GM10248 (cell line): ENCODE measurements at regions not wholly inside any gene's neighbourhood (a gene's known extent, or its start where the extent isn't known, plus 50 kb on each side); places are given as distances from the start of the nearest gene placed in this dataset.

Experiments
- CTCF ChIA-PET: fragments of 300-600 bp; sonication (Branson Sonifier 250); formaldehyde crosslinking; extraction: SDS; loops from one replicate; lab custom pipeline; 2021; ENCODE audit warnings: antibody characterized with exemption; lab: Yijun Ruan, JAX
- POLR2A ChIA-PET: fragments of 350-650 bp; sonication (Branson Sonifier 250); formaldehyde crosslinking; extraction: SDS; loops from one replicate; lab custom pipeline; 2020; ENCODE audit warnings: antibody characterized with exemption; lab: Yijun Ruan, JAX
- DNase-seq: peaks from one replicate; pipeline ENCODE4 v3.0.0; 2012; ENCODE audit errors: extremely low spot score
- TF ChIP-seq, protein P1 (sequence below): IDR thresholded peaks from 2 replicates; pipeline ENCODE4 v1.5.1; 2012; ENCODE audit warnings: mild to moderate bottlenecking, low read depth; ENCODE audit errors: extremely low read depth, missing control alignments, control extremely low read depth

DNA sequence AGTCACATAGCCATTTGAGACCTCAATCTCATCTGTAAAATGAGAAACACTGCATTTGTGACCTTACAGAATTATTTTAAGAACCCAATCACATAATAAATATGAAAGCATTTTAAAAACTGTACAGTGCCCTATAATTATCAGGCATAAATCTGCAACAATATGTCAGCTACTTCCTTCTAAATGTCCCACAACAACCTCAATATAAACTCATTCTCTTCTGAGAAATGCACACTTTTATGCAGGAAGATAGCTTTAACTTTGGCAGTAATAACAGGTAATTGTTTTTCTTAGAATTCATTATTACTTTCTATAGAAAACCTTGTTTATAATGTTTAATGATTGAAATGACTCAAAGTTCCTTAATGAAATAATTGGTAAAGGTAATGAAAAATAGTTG lies 400.7 kb upstream of the AGTR1 start:
- TF ChIP-seq, protein P1, sequence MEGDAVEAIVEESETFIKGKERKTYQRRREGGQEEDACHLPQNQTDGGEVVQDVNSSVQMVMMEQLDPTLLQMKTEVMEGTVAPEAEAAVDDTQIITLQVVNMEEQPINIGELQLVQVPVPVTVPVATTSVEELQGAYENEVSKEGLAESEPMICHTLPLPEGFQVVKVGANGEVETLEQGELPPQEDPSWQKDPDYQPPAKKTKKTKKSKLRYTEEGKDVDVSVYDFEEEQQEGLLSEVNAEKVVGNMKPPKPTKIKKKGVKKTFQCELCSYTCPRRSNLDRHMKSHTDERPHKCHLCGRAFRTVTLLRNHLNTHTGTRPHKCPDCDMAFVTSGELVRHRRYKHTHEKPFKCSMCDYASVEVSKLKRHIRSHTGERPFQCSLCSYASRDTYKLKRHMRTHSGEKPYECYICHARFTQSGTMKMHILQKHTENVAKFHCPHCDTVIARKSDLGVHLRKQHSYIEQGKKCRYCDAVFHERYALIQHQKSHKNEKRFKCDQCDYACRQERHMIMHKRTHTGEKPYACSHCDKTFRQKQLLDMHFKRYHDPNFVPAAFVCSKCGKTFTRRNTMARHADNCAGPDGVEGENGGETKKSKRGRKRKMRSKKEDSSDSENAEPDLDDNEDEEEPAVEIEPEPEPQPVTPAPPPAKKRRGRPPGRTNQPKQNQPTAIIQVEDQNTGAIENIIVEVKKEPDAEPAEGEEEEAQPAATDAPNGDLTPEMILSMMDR: no peak
- ChIA-PET CTCF (no interaction called here), POLR2A (no interaction called here)
- DNase-seq: no peak

DNA sequence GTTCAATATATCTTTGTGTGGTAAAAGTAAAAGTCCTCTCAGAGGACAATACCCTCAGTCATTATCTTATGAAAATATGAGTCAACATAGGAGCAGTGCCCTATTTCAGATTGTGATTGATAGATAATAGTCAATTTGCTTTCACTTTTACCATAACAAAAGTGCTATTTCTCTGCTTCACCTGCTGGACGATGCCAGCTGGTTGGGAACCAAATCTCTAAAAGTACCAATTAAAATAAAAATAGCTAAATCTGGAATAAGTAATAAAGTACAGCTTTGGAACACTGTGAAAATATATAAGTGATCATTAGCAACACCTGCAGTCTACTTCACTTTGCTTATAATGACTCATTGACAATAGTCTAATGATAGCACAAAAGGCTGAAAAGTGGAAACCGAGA lies 390.3 kb upstream of the AGTR1 start:
- CTCF ChIA-PET: no interaction called here
- POLR2A ChIA-PET: no interaction called here
- TF ChIP-seq, protein P1: no peak
- DNase-seq: no peak

DNA sequence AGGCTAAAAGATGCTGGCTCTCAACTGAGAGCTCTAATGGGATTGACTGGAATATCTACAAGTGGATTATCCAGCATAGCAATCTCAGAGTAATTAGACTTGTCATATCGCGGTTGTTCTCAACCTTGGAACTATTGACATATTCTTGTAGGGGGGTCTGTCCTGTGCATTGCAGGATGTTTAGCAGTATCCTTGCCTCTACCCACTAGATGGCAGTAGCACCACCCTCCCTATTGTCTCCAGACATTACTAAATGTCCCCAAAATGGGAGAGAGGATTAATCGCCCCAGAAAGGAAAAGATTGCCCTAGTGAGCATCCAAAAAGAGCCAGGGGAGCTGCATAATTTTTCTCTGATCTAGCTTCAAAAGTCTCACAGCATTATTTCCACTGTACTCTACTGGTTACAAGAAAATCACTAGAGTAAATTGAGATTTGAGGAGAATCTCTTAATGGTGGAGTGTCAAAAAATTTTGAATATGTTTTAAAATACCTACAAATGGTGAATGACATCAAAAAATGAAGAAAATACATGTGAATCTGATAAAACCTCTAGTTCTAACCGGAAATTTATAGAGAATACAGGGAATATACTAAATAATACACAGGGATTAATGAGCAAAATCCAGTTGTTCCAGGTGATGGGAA lies 388.2 kb upstream of the AGTR1 start:
- TF ChIP-seq, protein P1: peak; percentile 77
- CTCF ChIA-PET: interaction anchor here (1.0 to 1.3 kb wide), 5 partner anchors 14 to 57 kb away, joined by 3 to 5 read pairs (median 4); no protein-coding TSS in a partner anchor
- peak; percentile 17 for DNase-seq
- POLR2A ChIA-PET: no interaction called here

DNA sequence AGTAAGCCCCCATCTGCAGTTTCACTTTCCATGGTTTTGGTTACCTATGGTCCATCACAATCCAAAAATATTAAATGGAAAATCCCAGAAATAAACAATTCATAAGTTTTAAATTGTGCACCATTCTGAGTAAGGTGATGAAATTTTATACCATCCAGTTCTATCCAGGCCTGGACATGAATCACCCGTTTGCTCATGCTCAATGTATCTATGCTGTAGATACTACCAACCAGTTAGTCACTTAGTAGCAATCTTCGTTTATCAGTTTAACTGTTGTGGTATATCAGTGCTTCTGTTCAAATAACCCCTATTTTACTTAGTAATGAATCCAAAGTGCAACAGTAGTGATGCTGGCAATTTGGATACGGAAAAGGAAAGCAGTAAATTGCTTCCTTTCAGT lies 381.9 kb upstream of the AGTR1 start:
- TF ChIP-seq, protein P1: no peak
- ChIA-PET POLR2A (no interaction called here), CTCF (no interaction called here)
- no peak for DNase-seq

DNA sequence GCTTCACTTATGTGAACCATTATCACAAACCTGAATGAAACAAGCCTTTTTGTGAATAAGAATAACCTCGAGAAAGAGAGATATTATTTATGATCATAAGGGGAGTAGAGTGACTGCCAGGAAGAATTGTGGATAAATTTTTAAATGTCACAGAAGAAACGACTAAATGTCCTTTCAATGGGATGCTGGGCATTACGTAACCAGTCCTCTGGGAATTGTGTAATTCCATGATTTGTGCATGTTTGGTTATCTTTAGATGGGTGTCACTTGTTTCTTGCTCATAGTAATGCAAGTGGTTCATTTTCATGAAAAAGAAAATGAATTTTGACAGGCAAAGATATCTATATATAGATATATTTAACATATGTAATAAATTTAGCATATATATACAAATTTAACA lies 379.5 kb upstream of the AGTR1 start:
- ChIA-PET POLR2A (no interaction called here), CTCF (no interaction called here)
- no peak for DNase-seq
- TF ChIP-seq, protein P1: no peak

DNA sequence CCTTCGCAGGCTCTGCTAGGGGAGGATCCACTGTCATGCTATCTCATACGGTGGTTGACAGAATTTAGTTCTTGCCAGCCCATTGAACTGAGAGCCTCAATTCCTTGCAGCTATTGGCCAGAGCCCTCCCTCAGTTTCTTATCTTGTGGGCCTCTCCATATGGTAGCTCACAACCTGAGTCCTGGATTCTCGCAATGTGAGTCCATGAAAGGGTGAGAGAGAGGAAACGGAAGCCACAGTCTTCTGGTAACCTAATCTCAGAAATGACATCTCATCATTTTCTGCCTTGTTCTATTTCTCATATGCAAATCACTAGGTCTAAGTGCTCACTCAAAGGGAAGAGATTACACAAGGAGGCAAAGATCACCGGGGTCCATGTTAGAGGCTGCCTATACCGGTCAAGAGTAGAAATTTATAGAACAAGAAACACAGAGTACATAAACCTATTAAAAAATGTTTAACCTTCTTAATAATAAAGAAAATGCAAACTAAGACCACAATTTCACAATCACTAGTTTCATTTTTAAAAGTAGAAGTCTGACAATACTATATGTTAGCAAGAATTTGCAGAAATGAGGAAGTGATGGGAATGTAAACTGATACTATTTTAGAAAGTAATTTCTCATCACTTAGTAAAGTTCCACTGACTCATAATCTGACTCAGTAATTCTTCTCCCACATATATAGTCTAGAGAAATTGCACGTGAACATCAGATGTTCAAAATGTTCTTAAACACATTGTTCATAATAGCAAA lies 378.4 kb upstream of the AGTR1 start:
- ChIA-PET POLR2A (no interaction called here), CTCF (interaction anchor here (1.9 kb wide), 1 partner anchor 11 kb away, joined by 4 read pairs; no protein-coding TSS in a partner anchor)
- TF ChIP-seq, protein P1: no peak
- peak; percentile 24 for DNase-seq
